ENCODE measurements at regions not wholly inside any gene's neighbourhood (a gene's known extent, or its start where the extent isn't known, plus 50 kb on each side); places are given as distances from the start of the nearest gene placed in this dataset.
A peak's percentile ranks its signal among the peaks of the same experiment; 100 is the strongest.

- H3K27me3 ChIP-seq, result no peaks in the 10 kb centered on the region
- H3K4me3 ChIP-seq, result no peak overlapping the region
- no peaks in the 10 kb centered on the region for H3K36me3 ChIP-seq (replicated peaks in 1 of 2; ENCODE audit: insufficient read depth in 1 of 2, low read depth in 2 of 2)
- no peaks in the 10 kb centered on the region for H3K9me3 ChIP-seq
- ATAC-seq (no peak), DNase-seq (no peak)
- intact Hi-C loops (cut with DNase I), result no loop called here
- H3K4me1 ChIP-seq, result peaks cover 8% of the 10 kb centered on the region
- 75% methylated on average over 2 of the region's 2 CpGs; no CpG with 5 or more reads in 1 of the 2 donors for WGBS, 2 donors
- no peak overlapping the region for H3K27ac ChIP-seq
- TF ChIP-seq POLR2A (IDR thresholded peaks at IDR 0.05) (no peak), CTCF (IDR thresholded peaks at IDR 0.05) (no peak)
Observed at GRCh38 chrX:38999099-38999498, 197.8 kb downstream of the MID1IP1 start.

GRCh38 chrX:38999967-39000745 is 198.9 kb downstream of the MID1IP1 start:
- TF ChIP-seq POLR2A (IDR thresholded peaks at IDR 0.05), result no peak
- no peak for TF ChIP-seq CTCF (IDR thresholded peaks at IDR 0.05)
- Histone ChIP-seq H3K9me3 (no peaks in the 10 kb centered on the region), H3K27me3 (no peaks in the 10 kb centered on the region), H3K4me1 (peaks cover 13% of the 10 kb centered on the region), H3K4me3 (no peak overlapping the region), H3K27ac (peak overlapping the region in 1 of 4 donors; percentile 44), H3K36me3 (replicated peaks in 1 of 2; ENCODE audit: insufficient read depth in 1 of 2, low read depth in 2 of 2) (no peaks in the 10 kb centered on the region)
- DNase-seq (no peak), ATAC-seq (peak; percentile 15)
- 57 to 61% methylated on average over 2 of the region's 2 CpGs for WGBS, 2 donors
- intact Hi-C loops (cut with DNase I), result no loop called here

GRCh38 chrX:39000802-39001201 is 199.5 kb downstream of the MID1IP1 start:
- Histone ChIP-seq H3K4me1 (peaks cover 14% of the 10 kb centered on the region), H3K36me3 (replicated peaks in 1 of 2; ENCODE audit: insufficient read depth in 1 of 2, low read depth in 2 of 2) (no peaks in the 10 kb centered on the region), H3K27ac (no peak overlapping the region), H3K9me3 (no peaks in the 10 kb centered on the region), H3K27me3 (no peaks in the 10 kb centered on the region), H3K4me3 (no peak overlapping the region)
- TF ChIP-seq POLR2A (IDR thresholded peaks at IDR 0.05) (no peak), CTCF (IDR thresholded peaks at IDR 0.05) (no peak)
- ATAC-seq (peak; percentile 45), DNase-seq (no peak)
- 5 to 43% methylated on average over 1 of the region's 1 CpG for WGBS, 2 donors
- intact Hi-C loops (cut with DNase I), result no loop called here

- WGBS, 2 donors, result 73 to 75% methylated on average over 1 of the region's 1 CpG
- DNase-seq (no peak), ATAC-seq (no peak)
- TF ChIP-seq CTCF (IDR thresholded peaks at IDR 0.05) (no peak), POLR2A (IDR thresholded peaks at IDR 0.05) (no peak)
- H3K4me1 ChIP-seq, result peaks cover 14% of the 10 kb centered on the region
- no peak overlapping the region for H3K27ac ChIP-seq
- intact Hi-C loops (cut with DNase I), result no loop called here
- H3K9me3 ChIP-seq, result no peaks in the 10 kb centered on the region
- no peak overlapping the region for H3K4me3 ChIP-seq
- no peaks in the 10 kb centered on the region for H3K27me3 ChIP-seq
- H3K36me3 ChIP-seq (replicated peaks in 1 of 2; ENCODE audit: insufficient read depth in 1 of 2, low read depth in 2 of 2), result no peaks in the 10 kb centered on the region
Observed at GRCh38 chrX:39002466-39002865, 201.2 kb downstream of the MID1IP1 start.

- no peaks in the 10 kb centered on the region for H3K27me3 ChIP-seq
- no peaks in the 10 kb centered on the region for H3K9me3 ChIP-seq
- TF ChIP-seq POLR2A (IDR thresholded peaks at IDR 0.05) (no peak), CTCF (IDR thresholded peaks at IDR 0.05) (no peak)
- H3K4me1 ChIP-seq, result peaks cover 6% of the 10 kb centered on the region
- H3K27ac ChIP-seq, result no peak overlapping the region
- ATAC-seq (no peak), DNase-seq (no peak)
- H3K36me3 ChIP-seq (replicated peaks in 1 of 2; ENCODE audit: insufficient read depth in 1 of 2, low read depth in 2 of 2), result no peaks in the 10 kb centered on the region
- intact Hi-C loops (cut with DNase I), result no loop called here
- no peak overlapping the region for H3K4me3 ChIP-seq
- 74 to 100% methylated on average over 1 to 4 of the region's 4 CpGs for WGBS, 2 donors
Observed at GRCh38 chrX:39008549-39008948, 207.3 kb downstream of the MID1IP1 start.

All from body of pancreas (tissue), 4 donors.